ENCODE measurements at regions not wholly inside any gene's neighbourhood (a gene's known extent, or its start where the extent isn't known, plus 50 kb on each side); places are given as distances from the start of the nearest gene placed in this dataset.

DNA sequence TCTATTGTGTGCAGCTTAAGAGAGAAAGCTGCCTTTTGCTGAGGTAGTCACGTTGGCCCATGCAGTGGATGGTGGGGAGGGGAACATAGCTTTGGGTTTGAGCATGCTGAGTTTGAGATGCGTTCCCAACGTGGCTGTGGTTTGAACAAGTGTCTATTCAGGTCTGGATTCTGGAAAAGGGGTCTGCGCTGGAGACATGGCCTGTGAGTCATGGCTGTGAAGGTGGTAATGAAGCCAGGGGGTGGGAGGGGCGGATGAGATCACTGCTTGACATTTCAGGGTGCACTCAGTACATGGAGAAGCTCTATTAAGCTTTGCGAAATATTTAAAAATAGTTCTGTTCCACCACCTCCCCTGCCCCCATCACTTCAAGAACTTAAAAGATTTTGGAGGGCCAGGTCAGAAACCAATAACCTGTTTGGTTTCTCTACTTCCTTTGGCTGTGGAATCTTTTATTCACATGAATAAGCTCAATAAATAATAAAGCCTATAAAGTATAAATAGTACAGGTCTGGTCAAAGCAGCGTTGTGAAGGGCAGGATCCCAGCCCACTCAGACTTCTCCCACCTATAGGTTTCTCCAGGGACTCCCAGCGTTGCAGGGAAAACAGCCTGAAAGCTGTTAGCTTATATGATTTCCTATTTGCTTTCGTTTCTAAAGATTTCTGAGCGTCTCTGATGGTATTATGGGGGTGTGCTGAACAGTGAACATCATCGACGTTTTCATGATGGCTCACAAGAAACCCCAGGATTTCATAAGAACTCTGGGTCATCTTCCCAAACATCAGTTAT is 189.9 kb downstream of the NSG2 start:
- no peak for DNase-seq (ENCODE audit: low spot score)

GRCh38 chr5:174236070-174236469 is 190.6 kb downstream of the NSG2 start:
- DNase-seq (ENCODE audit: low spot score) = no peak

DNA sequence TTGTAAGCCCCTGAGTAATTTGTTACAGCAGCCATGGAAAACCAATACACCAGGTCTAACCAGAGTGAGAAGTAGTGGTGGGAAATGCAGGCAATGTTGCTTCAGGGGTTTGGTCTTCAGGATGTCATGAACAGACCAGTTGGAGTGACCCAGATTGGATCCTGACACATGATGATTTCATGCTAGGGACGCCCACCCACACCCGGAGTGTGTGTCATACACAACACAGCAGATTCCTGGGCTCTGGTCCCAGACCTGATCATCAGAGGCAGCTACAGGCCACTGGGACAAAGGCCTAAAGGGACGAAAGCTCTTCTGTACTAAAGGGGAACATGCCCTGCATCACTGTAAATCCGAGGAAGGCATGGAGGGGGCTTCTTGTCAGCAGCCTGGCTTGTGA is 194.2 kb downstream of the NSG2 start:
- no peak for DNase-seq (ENCODE audit: low spot score)

- DNase-seq (ENCODE audit: low spot score) = no peak
These were observed 197.1 kb downstream of the NSG2 start for GRCh38 chr5:174242573-174242972.

DNA sequence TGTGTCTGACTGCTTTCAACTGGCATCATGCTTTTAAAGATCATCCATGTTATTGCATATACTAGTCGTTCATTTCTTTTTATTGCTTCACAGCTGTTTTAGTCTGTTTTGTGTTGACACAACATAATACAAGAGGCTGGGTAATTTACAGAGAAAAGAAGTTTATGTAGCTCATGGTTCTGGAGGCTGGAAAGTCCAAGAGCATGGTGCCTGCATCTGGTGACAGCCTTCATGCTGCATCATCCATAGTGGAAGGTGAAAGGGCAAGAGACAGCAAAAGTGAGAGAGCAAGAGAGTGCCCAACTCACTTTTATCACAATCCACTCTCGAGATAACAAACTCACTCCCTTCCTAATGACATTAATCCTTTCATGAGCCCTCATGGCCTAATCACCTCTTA is 198.4 kb downstream of the NSG2 start:
- DNase-seq (ENCODE audit: low spot score) = no peak

DNA sequence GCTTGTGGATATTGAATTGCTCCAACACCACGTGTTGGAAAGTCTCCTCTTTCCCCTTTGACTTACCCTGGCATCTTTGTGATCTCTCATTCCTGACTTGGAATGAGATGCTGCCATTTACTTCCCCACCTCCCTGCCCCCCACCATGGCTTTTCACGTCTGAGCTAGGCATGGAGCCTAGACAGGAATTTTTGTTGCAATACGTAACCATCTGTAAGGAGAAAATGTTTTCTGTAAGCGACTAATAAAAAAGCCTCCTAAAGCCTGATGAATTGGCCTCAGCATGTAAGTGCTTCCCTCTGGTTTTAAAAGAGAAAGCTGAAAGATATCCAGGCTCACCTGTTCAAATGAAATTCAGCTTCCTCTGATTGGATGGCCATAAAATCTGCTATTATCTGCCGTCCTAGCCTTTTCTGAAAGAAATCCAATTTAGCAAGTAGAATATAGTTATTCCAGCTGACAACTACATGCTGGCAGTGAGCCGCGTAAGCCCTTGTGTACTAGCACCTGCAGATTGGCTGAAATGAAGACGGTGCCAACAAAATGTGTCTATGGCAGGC is 200.1 kb downstream of the NSG2 start:
- DNase-seq (ENCODE audit: low spot score) = no peak

- DNase-seq (ENCODE audit: low spot score) = no peak
These were observed 201.2 kb downstream of the NSG2 start for GRCh38 chr5:174246743-174247142.

DNA sequence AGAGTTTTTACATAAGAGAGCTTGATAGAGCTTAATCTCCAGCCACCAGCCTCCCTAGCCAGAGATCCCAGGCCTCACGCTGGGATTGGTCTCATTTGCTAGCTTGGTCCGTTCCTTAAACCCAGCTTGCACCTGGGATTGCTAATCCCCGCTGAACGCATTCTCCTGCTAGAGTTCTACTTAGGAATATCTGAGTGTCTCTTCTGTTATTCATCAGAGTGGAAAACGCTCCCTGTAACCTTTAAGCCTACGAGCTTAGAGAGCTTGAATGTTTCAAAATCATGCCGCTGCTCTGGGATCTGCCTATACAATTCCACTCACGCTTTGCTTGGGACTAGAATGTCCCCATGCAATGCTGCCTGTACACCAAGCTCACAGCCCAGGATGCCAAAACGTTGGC is 201.8 kb downstream of the NSG2 start:
- no peak for DNase-seq (ENCODE audit: low spot score)

GRCh38 chr5:174251305-174252000 is 205.9 kb downstream of the NSG2 start:
- no peak for DNase-seq (ENCODE audit: low spot score)

DNA sequence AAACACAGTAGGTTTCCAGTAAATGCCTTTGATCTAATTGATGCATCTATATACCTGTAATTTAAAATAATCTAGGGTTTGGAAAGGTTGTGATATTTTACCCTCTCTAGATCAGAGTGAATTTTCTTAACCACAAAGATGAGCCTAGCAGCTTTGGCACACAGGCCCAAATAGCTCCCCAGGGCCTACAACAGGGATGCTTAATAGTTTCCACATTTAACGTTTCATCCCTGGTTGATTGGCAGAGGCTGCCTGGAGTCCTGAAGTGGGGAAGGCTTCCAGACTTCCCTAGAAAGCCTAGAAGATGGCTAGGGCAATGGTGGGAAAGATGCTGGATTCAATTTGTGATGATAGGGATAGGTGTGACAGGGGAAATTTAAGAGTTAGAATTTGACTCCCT is 206.6 kb downstream of the NSG2 start:
- no peak for DNase-seq (ENCODE audit: low spot score)

DNA sequence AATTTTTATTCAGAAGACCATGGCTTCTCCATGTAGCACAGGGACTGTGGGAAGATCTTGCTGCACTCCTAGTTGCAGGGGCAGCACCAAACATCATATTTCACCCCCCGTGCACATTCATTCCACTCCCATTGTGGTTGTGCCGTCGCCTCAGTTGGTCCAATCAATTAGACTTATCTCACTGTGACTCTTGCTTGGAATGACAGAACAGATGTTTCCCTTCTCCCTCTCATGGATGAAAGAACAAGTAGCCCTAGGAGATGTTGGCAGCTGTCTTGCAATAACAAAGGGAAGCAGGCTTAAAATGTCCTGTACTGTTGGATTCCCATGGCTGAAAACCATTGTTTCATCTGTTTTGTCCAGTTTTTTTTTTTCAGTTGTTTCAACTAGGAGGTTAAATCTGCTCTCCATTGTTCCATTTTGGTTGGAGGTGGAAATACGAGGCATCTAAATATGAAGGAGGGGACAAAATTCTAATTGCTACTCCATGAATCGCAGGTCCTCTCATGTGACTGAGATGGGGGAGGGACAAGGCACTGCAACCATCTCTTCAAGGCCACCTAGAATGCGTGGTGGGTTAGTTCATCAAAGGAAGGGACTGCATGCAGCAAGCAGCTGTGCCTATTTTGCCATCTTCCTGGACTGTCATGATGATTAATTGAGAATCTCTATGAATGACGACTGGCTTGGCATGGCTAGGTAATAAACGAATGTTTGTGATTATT is 214.4 kb downstream of the NSG2 start:
- no peak for DNase-seq (ENCODE audit: low spot score)

DNA sequence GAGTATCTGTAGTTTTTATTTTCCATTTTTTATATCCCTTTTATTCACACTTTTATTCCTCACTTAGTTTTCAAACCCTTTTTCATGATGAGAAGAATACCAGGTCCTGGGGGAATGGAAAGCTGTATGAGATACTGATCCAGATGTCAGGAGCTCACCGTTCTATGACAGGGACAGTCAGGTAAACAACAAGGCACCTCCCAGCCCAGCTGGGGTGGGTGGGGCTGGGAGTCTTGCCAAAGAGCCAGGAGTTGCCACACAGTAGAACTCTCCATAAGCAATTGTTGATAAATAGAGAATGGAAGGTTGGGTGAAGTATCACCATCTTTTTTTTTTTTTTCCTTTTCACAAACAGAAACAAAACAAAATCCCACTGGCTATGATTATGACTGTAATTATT is 225.8 kb downstream of the NSG2 start:
- no peak for DNase-seq (ENCODE audit: low spot score)

GRCh38 chr5:174272671-174273070 is 227.2 kb downstream of the NSG2 start:
- no peak for DNase-seq (ENCODE audit: low spot score)

DNA sequence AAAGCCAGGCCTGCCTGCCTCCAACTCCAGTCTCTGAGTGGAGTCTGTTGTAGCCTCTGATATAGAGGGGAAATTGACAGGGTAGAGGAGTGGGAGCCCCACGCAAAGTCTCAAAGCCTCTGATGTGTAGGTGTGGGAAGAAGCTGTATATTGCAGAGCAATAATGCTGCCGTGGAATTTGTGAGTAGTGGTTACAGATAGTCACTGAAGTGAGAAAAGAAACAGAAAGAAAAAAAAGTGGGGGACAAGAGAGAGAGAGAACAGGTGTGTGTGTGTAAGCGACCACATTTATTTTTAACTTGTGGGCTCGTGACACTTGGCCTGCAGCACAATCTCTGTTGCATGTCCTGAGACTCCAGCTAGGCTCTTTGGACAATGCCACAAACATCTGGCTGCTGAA is 227.8 kb downstream of the NSG2 start:
- DNase-seq (ENCODE audit: low spot score) = no peak

DNA sequence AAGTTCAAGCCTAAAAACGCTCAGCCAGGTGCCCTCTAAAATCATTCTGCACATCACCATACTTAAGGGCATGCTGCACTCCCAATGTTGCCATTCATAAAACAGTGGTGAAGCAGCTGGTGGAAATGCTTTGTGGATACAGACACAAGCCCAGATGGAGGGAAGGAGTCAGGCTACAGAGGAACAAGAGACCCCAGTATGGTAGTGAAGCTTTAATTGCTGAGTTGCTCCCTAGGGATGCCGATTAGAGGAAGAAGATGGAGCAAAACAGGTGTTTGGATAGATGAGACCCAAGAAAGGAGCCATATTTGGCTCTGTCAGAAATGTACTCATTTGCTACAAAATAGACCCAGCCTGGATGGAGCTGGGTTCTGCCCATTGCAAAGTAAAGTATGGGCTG is 230.5 kb downstream of the NSG2 start:
- DNase-seq (ENCODE audit: low spot score) = no peak

DNA sequence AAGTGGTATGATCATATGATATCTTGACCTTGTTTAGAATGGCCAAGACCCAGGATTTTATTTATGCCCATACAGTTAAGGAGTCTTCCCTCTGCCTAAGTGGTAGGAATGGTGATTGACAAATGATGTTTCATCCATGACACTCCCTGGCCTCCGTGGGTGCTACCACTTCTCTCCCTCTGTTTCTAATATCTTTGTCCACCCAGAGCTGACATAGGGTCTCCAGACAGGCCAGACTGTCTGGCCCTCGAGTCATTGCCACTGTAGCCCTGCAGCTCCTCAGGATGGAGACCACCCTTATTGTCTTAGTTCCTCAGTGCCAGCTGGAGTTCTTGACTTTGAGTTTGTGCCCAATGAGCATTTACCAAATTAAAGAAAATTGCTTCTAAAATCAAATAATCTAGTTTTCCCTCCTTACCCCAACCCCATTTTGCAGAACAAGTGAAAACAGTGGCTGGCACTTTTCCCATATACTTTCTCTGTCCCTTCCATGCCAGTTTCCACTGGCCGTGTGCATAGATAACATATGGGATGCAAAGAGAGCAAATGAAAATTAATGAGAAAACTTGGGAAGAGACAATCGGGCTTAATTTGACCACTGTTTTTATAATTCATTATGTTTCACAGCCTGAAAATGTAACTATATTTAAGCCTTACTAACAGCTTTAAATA is 235.7 kb downstream of the NSG2 start:
- DNase-seq (ENCODE audit: low spot score) = no peak

DNA sequence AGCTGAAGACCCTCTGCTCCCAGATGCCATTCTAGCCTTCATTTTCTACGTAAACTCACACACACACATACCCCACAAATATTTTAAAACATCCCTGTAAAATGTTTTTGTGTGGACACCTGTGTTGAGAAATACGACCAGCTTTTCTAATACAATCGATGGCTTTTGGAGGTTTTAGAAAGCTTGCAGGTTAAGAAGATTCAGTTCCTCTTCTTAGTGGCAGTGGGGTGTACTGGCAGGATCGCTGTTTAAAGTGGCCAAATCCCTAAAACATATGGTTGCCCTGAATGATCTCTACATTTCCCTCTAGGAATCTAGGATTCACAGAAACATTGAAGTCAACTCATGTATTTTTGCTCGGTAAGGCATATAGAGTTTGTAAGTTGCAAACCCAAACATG is 236.3 kb downstream of the NSG2 start:
- DNase-seq (ENCODE audit: low spot score) = no peak

DNA sequence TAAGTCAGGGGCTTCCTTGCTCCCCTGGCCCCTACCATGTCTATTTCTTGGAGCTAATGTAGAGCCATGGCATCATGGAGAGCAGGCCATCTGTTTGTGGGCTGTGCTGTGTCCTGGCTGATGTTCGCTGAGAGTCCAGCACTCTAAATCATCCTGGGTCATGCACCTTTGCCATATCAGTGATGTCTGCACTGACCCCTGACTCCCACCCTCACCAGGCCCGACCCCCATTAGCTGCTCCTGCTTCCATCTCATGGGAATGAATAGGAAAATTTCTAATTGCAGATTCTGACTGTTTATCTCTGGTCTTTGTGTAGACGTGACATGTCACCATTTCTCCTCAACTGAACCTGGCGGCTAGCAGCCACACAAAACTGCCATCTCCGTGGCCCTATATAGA is 236.9 kb downstream of the NSG2 start:
- no peak for DNase-seq (ENCODE audit: low spot score)

- no peak for DNase-seq (ENCODE audit: low spot score)
These were observed 237.9 kb downstream of the NSG2 start for GRCh38 chr5:174283211-174284005.

DNA sequence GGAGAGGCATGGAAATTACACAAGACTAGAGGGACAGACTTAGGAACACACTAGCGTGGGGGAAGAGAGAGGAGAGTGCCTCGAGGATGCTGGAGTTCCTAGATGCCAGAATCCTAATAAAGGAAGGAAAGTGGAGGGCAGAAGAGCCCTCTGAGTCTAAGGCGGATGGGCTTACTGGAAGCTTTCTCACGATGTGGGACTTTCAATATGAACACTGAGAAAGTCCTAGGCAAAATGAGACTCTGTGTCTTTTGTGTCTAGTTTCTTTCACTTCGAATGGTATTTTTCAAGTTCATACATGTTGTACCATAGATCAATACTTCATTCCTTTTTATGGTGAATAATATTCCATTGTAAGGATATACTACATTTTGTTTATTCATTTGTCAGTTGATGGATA is 239.4 kb downstream of the NSG2 start:
- no peak for DNase-seq (ENCODE audit: low spot score)

DNA sequence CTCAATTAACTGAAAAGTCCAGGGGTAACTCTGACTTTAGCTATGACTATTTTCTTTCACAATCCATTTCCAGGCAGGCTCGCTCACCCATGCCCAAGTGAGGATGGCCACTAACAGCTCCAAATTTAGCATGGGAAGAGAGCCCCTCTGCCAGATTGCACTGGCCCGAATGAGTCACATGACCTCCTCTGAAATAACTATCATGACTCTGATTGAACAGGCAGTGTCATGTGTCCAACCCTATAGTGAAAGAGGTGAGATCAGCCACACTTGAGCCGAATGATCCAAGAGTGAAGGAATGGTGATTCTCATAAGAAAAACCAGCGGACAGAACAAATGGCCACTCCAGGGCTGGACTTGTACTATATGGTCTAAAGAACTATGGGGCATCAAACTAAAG is 242.3 kb downstream of the NSG2 start:
- DNase-seq (ENCODE audit: low spot score) = no peak

All from HuH-7.5 (cell line).